Gastroesophageal sphincter (tissue), 3 donors: ENCODE measurements at regions not wholly inside any gene's neighbourhood (a gene's known extent, or its start where the extent isn't known, plus 50 kb on each side); places are given as distances from the start of the nearest gene placed in this dataset.

Source experiments
- POLR2A ChIP-seq, 2 donors: fragments of 450-650 bp; IDR thresholded peaks; one replicate each; pipeline ENCODE4 v1.6.1; 2017; ENCODE audit warnings: antibody characterized with exemption in 2 of 2, mild to moderate bottlenecking in 2 of 2, moderate library complexity in 1 of 2
- TF ChIP-seq, protein P1 (sequence below), 4 experiments: fragments of 200-600 bp in 2 of 4; fragments of 450-650 bp in 2 of 4; sonication (generic) in 1 of 4; IDR thresholded peaks; one replicate each; pipeline ENCODE4 v1.5.1; 2017 to 2019; ENCODE audit warnings: antibody characterized with exemption in 4 of 4, mild to moderate bottlenecking in 2 of 4, moderate library complexity in 2 of 4

- no peak for TF ChIP-seq POLR2A (IDR thresholded peaks at IDR 0.05)
- TF ChIP-seq, protein P1, sequence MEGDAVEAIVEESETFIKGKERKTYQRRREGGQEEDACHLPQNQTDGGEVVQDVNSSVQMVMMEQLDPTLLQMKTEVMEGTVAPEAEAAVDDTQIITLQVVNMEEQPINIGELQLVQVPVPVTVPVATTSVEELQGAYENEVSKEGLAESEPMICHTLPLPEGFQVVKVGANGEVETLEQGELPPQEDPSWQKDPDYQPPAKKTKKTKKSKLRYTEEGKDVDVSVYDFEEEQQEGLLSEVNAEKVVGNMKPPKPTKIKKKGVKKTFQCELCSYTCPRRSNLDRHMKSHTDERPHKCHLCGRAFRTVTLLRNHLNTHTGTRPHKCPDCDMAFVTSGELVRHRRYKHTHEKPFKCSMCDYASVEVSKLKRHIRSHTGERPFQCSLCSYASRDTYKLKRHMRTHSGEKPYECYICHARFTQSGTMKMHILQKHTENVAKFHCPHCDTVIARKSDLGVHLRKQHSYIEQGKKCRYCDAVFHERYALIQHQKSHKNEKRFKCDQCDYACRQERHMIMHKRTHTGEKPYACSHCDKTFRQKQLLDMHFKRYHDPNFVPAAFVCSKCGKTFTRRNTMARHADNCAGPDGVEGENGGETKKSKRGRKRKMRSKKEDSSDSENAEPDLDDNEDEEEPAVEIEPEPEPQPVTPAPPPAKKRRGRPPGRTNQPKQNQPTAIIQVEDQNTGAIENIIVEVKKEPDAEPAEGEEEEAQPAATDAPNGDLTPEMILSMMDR (IDR thresholded peaks at IDR 0.05), result no peak
Measured at GRCh38 chr4:123673971-123674370, 277.4 kb downstream of the SPRY1 start.
